ENCODE measurements at regions not wholly inside any gene's neighbourhood (a gene's known extent, or its start where the extent isn't known, plus 50 kb on each side); places are given as distances from the start of the nearest gene placed in this dataset.

- Histone ChIP-seq H3K4me3 (no peak overlapping the region), H3K36me3 (no peaks in the 10 kb centered on the region), H3K4me1 (no peaks in the 10 kb centered on the region), H3K27ac (no peak overlapping the region), H3K27me3 (no peaks in the 10 kb centered on the region), H3K9me3 (no peaks in the 10 kb centered on the region)
- TF ChIP-seq POLR2A (IDR thresholded peaks at IDR 0.05) (no peak), CTCF (IDR thresholded peaks at IDR 0.05) (no peak)
- intact Hi-C loops (cut with DNase I; ENCODE audit: low total_unique reads): no loop called here
- no peak for DNase-seq
These were observed 184.7 kb downstream of the LACC1 start for GRCh38 chr13:44064357-44064756.

GRCh38 chr13:44068169-44068568 is 188.5 kb downstream of the LACC1 start:
- intact Hi-C loops (cut with DNase I; ENCODE audit: low total_unique reads): no loop called here
- H3K27ac ChIP-seq: no peak overlapping the region

GRCh38 chr13:44068737-44069136 is 189.0 kb downstream of the LACC1 start:
- no peaks in the 10 kb centered on the region for H3K27me3 ChIP-seq
- DNase-seq: no peak
- H3K9me3 ChIP-seq: peaks cover 0 to 8% of the 10 kb centered on the region in 2 donors
- TF ChIP-seq POLR2A (IDR thresholded peaks at IDR 0.05) (no peak), CTCF (IDR thresholded peaks at IDR 0.05) (no peak)
- H3K4me3 ChIP-seq: no peak overlapping the region
- H3K4me1 ChIP-seq: no peaks in the 10 kb centered on the region
- H3K36me3 ChIP-seq: no peaks in the 10 kb centered on the region
- intact Hi-C loops (cut with DNase I; ENCODE audit: low total_unique reads): no loop called here
- H3K27ac ChIP-seq: no peak overlapping the region

More at GRCh38 chr13:44068169-44068568, 188.5 kb downstream of the LACC1 start:
- Histone ChIP-seq H3K4me1 (no peaks in the 10 kb centered on the region), H3K4me3 (no peak overlapping the region), H3K36me3 (no peaks in the 10 kb centered on the region), H3K9me3 (peaks cover 0 to 8% of the 10 kb centered on the region in 2 donors), H3K27me3 (no peaks in the 10 kb centered on the region)
- DNase-seq: no peak
- TF ChIP-seq CTCF (IDR thresholded peaks at IDR 0.05): no peak
- no peak for TF ChIP-seq POLR2A (IDR thresholded peaks at IDR 0.05)

- no peak overlapping the region for H3K4me3 ChIP-seq
These were observed 192.8 kb downstream of the LACC1 start for GRCh38 chr13:44072536-44072935.

GRCh38 chr13:44074611-44075010 is 194.9 kb downstream of the LACC1 start:
- peaks cover 0 to 8% of the 10 kb centered on the region in 2 donors for H3K9me3 ChIP-seq
- TF ChIP-seq CTCF (IDR thresholded peaks at IDR 0.05) (no peak), POLR2A (IDR thresholded peaks at IDR 0.05) (no peak)
- H3K4me3 ChIP-seq: no peak overlapping the region
- intact Hi-C loops (cut with DNase I; ENCODE audit: low total_unique reads): no loop called here
- DNase-seq: no peak
- no peaks in the 10 kb centered on the region for H3K36me3 ChIP-seq
- H3K27me3 ChIP-seq: no peaks in the 10 kb centered on the region
- H3K27ac ChIP-seq: no peak overlapping the region
- H3K4me1 ChIP-seq: no peaks in the 10 kb centered on the region

More at GRCh38 chr13:44072536-44072935, 192.8 kb downstream of the LACC1 start:
- TF ChIP-seq POLR2A (IDR thresholded peaks at IDR 0.05): no peak
- TF ChIP-seq CTCF (IDR thresholded peaks at IDR 0.05): no peak
- H3K36me3 ChIP-seq: no peaks in the 10 kb centered on the region
- H3K27ac ChIP-seq: no peak overlapping the region
- intact Hi-C loops (cut with DNase I; ENCODE audit: low total_unique reads): no loop called here
- no peaks in the 10 kb centered on the region for H3K4me1 ChIP-seq
- H3K9me3 ChIP-seq: peaks cover 0 to 8% of the 10 kb centered on the region in 2 donors
- DNase-seq: no peak
- no peaks in the 10 kb centered on the region for H3K27me3 ChIP-seq

Data from uterus (tissue), 3 donors.